ENCODE measurements at regions not wholly inside any gene's neighbourhood (a gene's known extent, or its start where the extent isn't known, plus 50 kb on each side); places are given as distances from the start of the nearest gene placed in this dataset.

DNA sequence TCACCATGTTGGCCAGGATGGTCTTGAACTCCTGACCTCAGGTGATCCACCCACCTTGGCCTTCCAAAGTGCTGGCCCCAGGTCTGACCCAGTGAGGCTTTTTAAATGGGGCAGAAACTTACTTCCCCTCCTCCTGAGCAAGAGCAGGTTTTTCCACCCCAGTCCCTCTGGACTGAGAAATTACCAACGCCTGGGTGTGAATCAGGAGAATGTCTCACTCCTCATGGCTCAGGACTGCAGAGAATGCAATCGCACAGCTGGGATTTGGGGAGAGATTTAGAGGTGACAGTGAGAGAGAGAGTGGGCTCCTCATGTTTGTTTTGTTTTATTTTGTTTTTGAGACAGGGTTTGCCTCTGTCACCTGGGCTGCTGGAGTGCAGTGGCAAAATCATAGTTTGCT is 203.6 kb downstream of the RAB11FIP4 start:
- no peak for DNase-seq (ENCODE audit: low read depth in 4 of 4, low spot score in 2 of 4)

DNA sequence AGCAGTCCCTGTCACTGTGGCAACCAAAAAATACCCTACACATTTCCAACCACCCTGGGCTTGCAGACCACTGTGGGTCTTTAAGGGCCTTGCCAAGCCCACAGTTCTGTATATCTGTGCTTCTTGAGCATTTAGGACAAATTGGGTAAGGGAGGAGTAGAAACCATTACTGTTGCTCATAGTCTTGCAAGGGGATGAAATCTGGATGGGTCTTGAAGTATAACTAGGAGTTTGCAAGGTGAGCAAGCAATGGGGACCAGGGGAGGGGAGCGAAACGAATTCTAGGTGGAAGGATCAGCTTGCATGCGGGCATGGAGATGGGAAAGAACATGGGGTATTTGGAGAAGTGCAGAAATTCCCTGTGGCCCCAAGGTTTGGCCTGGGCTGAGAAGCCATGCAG is 202.9 kb downstream of the RAB11FIP4 start:
- DNase-seq (ENCODE audit: low read depth in 4 of 4, low spot score in 2 of 4), result no peak

DNA sequence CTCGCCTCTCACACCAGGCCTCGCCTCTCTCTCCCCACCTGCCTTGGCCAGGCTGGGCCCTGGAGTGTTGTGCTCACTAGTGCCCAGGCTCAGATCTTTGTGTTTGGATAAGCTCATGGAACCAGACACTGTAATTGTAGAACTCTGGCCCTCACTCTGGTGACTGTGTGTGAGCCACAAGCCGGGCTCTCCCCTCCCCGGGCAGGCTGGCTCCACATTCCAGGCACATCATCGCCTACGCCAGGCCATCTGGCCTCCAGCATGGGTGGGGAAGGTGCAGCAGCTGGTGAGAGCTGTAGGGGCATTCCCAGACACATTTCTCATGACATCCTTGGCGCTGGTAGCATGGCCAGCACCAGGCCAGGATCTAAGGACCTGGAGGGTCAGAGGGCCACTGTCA is 202.3 kb downstream of the RAB11FIP4 start:
- no peak for DNase-seq (ENCODE audit: low read depth in 4 of 4, low spot score in 2 of 4)

DNA sequence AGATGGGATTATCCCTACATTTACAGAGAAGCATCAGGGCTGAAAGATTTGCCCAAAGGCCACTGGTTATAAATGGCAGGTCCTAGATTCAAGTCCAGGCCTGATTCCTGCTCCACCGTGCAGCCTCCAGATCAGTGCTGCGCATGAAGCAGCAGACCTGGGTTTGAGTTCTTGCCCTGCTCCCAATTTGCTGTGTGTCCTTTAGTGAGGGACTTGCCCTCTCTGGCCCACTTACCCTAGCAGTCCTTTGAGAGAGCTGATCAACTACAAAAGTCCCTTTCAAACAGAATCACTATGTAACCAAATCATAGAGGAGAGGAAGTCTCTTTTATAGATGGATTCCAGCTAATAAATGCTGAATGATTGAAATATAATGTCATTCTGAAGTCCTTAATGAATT is 200.4 kb downstream of the RAB11FIP4 start:
- DNase-seq (ENCODE audit: low read depth in 4 of 4, low spot score in 2 of 4), result no peak

DNA sequence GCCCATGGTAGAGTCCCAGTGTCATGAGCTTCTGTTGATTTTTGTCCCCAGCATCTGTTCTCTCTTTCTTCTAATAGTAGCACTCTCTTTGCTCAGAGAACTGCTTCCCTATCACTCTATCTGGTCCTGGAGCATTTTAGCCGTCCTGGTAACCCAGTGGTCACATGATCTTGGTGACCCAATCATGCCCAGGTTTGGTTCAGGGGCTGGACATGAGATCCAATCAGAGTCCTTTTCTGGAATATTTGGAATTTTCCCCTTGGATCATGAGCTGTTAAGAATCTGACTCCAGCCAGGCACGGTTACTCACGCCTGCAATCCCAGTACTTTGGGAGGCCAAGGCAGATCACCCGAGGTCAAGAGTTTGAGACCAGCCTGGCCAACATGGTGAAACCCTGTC is 197.0 kb downstream of the RAB11FIP4 start:
- no peak for DNase-seq (ENCODE audit: low read depth in 4 of 4, low spot score in 2 of 4)

DNA sequence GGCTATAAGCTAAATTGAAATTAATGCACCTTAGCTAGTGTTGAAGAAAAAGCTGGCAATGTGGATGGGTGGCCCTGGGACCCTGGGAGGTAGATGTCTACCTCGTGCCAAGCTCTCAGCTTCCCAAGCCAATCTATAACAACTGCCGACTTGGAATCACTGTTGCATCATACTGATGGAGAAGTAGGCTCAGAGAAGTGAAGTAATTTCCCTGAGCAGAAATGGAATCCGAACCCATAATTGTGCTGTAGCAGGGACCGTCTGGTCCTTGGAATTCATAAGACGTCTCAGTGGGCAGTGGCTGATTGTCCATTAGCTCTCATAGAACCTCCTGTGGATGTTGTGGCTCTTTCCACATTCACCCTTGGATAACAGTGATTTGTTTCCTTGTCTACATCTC is 196.6 kb downstream of the RAB11FIP4 start:
- DNase-seq (ENCODE audit: low read depth in 4 of 4, low spot score in 2 of 4), result no peak

All from left renal cortex interstitium (tissue), 4 donors.